NT2/D1 (cell line): ENCODE measurements at regions not wholly inside any gene's neighbourhood (a gene's known extent, or its start where the extent isn't known, plus 50 kb on each side); places are given as distances from the start of the nearest gene placed in this dataset.
"Not testable (repeated sequence)": the region's sequence is repeated elsewhere in the genome, so short reads cannot be mapped to it uniquely, and the experiment has no call there.

Experiments used
- DNase-seq: peaks from one replicate; pipeline ENCODE4 v3.0.0-alpha.2; 2011; ENCODE audit warnings: low read depth, low spot score
- H3K27me3 ChIP-seq: 2 replicates; pipeline ENCODE4 v1.6.0; 2011; ENCODE audit warnings: mild to moderate bottlenecking; ENCODE audit not compliant: insufficient read length, insufficient read depth
- H3K36me3 ChIP-seq: 2 replicates; pipeline ENCODE4 v1.6.1; 2011; ENCODE audit warnings: mild to moderate bottlenecking, low read length, mixed read lengths; ENCODE audit not compliant: insufficient read depth, insufficient read length
- H3K4me1 ChIP-seq: 2 replicates; pipeline ENCODE4 v1.5.1; 2011; ENCODE audit not compliant: insufficient read depth, insufficient read length
- H3K4me3 ChIP-seq: 2 replicates; pipeline ENCODE4 v1.5.1; 2011; ENCODE audit warnings: low read depth; ENCODE audit not compliant: insufficient read length
- H3K9ac ChIP-seq: 2 replicates; pipeline ENCODE4 v1.6.0; 2011; ENCODE audit warnings: low read depth; ENCODE audit not compliant: insufficient read length
- H3K9me3 ChIP-seq: 2 replicates; pipeline ENCODE4 v1.5.1; 2011; ENCODE audit warnings: mild to moderate bottlenecking, low read length; ENCODE audit not compliant: insufficient read depth
- SUZ12 ChIP-seq: IDR thresholded peaks from 2 replicates; pipeline ENCODE4 v1.6.1; 2011; ENCODE audit not compliant: insufficient read length, insufficient read depth; ENCODE audit errors: extremely low read depth
- YY1 ChIP-seq: IDR thresholded peaks from 2 replicates; pipeline ENCODE4 v1.6.1; 2011; ENCODE audit not compliant: insufficient read length, insufficient read depth
- ZNF274 ChIP-seq: IDR thresholded peaks from 2 replicates; pipeline ENCODE4 v1.6.1; 2011; ENCODE audit warnings: mild to moderate bottlenecking, low read depth, low read length

DNA sequence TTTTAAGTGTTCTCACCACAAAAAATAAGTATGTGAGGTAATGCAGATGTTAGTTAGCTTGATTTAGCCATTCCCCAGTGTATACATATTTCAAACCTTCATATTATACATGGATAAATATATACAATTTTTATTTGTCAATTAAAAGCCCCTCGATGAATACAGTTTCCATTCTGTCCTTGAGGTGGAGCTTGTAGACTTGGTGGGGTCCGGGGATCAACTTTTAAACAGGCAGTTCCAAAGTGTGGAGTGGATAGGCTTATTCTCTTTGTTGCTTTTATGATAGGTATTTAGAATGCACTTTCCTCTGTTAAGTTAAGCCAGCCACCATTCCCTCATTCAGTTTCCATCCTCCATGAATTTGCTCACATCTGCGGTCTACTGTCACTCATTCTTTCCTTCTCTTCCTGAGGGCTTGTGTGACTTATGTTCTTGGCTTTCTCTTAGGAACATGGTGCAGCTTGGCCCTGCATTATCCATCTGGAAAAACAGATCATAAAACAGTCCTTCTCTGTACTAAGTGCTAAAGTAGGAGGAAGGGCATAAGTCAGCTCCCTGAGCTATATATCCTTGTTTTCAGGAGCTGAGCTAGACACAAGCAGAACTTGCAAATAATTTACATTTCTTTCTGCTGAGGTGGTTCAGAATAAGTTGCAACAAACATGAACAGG, 149.1 kb downstream of the NFKBIZ start:
- Histone ChIP-seq H3K9me3 (no peaks in the 10 kb centered on the region), H3K4me1 (no peaks in the 10 kb centered on the region), H3K9ac (no peak overlapping the region), H3K4me3 (no peak overlapping the region), H3K36me3 (no peaks in the 10 kb centered on the region), H3K27me3 (no peaks in the 10 kb centered on the region)
- no peak for TF ChIP-seq ZNF274
- no peak for TF ChIP-seq SUZ12
- no peak for TF ChIP-seq YY1
- DNase-seq, result no peak

DNA sequence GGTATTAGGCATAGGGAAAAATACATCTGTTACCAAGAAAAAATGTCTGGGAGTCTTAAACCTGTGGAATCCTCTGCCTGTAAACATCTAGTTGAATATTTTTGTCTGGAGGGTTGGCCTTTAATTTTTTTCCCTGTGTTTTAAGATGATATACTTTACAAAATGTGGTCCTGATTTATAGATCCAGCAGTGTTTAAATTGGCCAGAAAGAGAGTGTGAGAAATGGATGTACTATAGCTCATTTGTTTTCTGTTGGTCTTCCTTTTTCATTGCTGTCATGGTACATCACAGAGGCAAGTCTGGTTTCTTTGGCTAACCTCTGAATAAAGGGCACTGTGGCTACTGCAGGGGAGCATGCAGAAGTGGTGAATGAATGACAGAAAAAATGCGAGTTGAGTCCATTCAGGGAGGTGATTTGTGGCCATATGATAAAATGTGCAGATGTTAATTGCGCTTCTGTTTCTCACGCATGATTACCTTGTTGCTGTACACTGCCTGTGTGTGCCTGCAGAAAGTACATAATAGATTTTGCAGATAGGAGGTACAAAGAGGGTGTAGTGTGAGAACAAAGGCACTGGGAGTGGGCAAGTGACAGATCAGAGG, 150.0 kb downstream of the NFKBIZ start:
- no peak overlapping the region for H3K4me3 ChIP-seq
- no peak for TF ChIP-seq ZNF274
- no peak for TF ChIP-seq SUZ12
- TF ChIP-seq YY1, result no peak
- H3K9me3 ChIP-seq, result no peaks in the 10 kb centered on the region
- H3K27me3 ChIP-seq, result no peaks in the 10 kb centered on the region
- no peaks in the 10 kb centered on the region for H3K4me1 ChIP-seq
- H3K9ac ChIP-seq, result no peak overlapping the region
- no peak for DNase-seq
- H3K36me3 ChIP-seq, result no peaks in the 10 kb centered on the region

DNA sequence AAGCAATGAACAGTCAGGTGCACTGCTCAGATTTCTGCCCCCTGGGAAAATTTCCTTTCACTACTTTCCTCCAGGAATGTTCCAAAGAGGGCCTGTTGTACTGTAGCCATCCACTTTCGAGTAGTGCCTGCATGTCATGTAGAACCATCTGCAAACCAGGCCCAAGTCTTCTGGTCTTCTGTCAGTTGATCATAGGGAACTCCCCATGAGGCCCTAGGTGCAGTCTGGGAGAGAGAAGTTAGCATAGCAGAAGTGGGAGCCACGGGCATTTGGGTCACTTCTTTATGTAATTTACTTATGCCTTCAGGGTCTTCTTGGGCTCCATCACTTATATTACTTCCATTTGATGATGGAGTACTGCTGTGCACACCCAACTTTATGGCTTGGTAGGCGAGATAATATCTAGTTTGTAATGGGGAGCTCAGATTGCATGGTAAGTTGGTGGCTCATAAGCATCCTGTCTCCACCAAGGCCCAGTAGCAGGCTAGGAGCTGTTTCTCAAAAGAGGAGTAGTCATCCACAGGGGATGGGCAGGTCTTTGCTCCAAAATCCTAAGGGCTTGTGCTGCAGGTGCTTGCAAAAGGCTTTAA, 151.4 kb downstream of the NFKBIZ start:
- no peaks in the 10 kb centered on the region for H3K36me3 ChIP-seq
- H3K9ac ChIP-seq, result no peak overlapping the region
- no peak overlapping the region for H3K4me3 ChIP-seq
- H3K9me3 ChIP-seq, result no peaks in the 10 kb centered on the region
- TF ChIP-seq SUZ12 (no peak), YY1 (no peak), ZNF274 (no peak)
- no peaks in the 10 kb centered on the region for H3K27me3 ChIP-seq
- no peak for DNase-seq
- no peaks in the 10 kb centered on the region for H3K4me1 ChIP-seq

DNA sequence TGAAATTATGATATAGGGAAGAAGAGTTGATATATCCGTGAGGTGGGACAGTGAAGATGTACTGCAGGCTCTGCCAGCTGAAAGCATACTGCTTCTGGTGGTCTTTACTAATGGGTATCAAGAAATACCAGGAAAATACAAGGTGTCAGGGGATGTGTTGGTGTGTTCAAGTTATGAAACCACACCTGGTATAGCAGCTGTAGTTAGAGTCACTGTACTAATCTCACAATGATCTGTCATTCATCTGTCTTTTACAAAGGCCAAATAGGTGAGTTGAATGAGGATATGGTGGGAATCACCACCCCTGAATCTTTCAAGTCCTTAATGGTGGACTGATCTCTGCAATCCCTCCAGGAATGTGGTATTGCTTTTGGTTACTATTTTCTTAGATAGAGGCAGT, 152.7 kb downstream of the NFKBIZ start:
- Histone ChIP-seq H3K4me1 (no peaks in the 10 kb centered on the region), H3K4me3 (no peak overlapping the region), H3K9ac (no peak overlapping the region), H3K9me3 (no peaks in the 10 kb centered on the region), H3K36me3 (no peaks in the 10 kb centered on the region), H3K27me3 (no peaks in the 10 kb centered on the region)
- DNase-seq, result no peak
- TF ChIP-seq YY1 (no peak), SUZ12 (no peak), ZNF274 (no peak)

DNA sequence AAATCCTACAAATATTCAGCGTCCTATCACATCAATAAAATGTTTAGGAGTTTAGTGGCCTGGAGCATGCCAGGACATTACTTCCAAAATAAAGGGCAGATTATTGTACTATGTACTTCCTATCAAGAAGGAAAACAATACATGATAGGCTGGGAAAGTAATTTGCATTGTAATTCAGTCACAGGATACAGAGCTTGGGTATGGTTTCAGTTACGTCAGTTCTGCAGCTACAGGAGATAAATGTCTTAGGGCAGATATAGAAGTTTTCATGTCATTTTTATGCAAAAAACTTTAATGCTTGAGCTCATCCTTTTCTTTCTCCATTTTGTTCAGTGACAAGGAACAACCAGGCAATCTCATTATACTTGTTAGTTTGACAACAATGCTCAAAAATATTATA, 155.2 kb downstream of the NFKBIZ start:
- no peaks in the 10 kb centered on the region; the same call in 1 of the 2 replicates for H3K9me3 ChIP-seq
- H3K27me3 ChIP-seq, result no peaks in the 10 kb centered on the region
- no peaks in the 10 kb centered on the region for H3K36me3 ChIP-seq
- TF ChIP-seq SUZ12 (no peak), YY1 (no peak), ZNF274 (no peak)
- DNase-seq, result no peak
- no peaks in the 10 kb centered on the region for H3K4me1 ChIP-seq
- H3K9ac ChIP-seq, result no peak overlapping the region
- H3K4me3 ChIP-seq, result no peak overlapping the region

DNA sequence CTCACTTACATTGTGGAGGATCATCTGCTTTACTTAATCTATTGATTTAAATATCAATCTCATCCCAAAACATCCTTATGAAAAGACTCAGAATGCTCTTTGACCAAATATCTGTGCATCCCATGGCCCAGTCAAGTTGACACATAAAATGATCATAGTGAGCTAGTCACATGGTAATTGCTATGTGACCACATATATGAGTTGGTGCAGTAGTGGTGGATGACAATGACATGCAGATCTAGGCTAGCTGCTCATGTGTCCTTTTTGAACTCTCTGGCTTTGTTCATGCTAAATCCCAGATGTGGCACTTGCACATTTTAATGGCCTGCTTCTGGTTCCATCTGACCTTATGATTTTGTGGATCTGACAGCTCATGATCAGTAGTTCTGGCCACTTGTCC, 156.2 kb downstream of the NFKBIZ start:
- no peak for DNase-seq
- TF ChIP-seq YY1 (no peak), ZNF274 (no peak), SUZ12 (no peak)

DNA sequence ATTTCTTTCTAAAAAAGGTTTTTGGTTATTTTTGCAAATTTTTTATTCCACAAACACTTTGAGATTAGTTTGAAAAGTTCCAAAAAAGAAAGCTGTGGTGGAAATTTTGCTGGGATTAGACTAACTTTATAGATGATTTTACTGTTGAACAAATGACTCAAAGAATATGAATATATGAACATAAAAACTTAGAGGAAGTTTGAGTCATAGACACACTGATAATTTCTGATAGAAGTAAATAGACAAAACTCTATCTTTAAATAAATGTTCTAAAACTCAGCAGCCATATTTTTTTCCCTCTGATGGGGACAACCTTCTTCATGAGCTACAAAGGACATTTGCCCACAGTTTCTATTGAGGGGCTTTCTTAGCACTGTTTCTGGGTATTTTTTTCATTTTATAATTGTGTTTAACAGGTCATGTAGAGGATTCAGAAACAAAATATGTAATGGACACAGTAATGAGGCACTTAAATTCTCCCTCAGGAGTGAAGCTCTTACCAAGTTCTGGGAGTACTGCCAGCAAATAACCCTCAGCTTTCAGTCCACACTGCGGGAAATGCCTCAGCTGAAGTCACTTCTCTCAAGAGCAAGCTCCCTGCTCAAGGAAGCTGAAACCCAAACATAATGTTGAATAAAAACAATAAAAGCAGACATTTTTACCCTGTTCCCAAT, 157.6 kb downstream of the NFKBIZ start:
- no peaks in the 10 kb centered on the region for H3K27me3 ChIP-seq
- no peak overlapping the region for H3K4me3 ChIP-seq
- H3K9ac ChIP-seq, result no peak overlapping the region

More for the DNA sequence above, 156.2 kb downstream of the NFKBIZ start:
- H3K4me1 ChIP-seq, result no peaks in the 10 kb centered on the region
- H3K4me3 ChIP-seq, result no peak overlapping the region
- no peak overlapping the region for H3K9ac ChIP-seq
- H3K9me3 ChIP-seq, result no peaks in the 10 kb centered on the region; the same call in 1 of the 2 replicates
- no peaks in the 10 kb centered on the region for H3K36me3 ChIP-seq
- no peaks in the 10 kb centered on the region for H3K27me3 ChIP-seq

DNA sequence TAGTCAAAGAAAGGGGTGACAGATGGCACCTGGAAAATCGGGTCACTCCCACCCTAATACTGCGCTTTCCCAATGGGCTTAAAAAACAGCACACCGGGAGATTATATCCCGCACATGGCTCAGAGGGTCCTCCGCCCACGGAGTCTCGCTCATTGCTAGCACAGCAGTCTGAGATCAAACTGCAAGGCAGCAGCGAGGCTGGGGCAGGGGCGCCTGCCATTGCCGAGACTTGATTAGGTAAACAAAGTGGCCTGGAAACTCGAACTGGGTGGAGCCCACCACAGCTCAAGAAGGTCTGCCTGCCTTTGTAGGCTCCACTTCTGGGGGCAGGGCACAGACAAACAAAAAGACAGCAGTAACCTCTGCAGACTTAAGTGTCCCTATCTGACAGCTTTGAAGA, 159.1 kb downstream of the NFKBIZ start:
- H3K4me3 ChIP-seq, H3K27me3 ChIP-seq, H3K4me1 ChIP-seq, H3K9me3 ChIP-seq, DNase-seq, H3K9ac ChIP-seq, H3K36me3 ChIP-seq: not testable (repeated sequence)

More for the DNA sequence above, 157.6 kb downstream of the NFKBIZ start:
- Histone ChIP-seq H3K36me3 (no peaks in the 10 kb centered on the region), H3K9me3 (no peaks in the 10 kb centered on the region; the same call in 1 of the 2 replicates), H3K4me1 (no peaks in the 10 kb centered on the region)
- DNase-seq, result no peak
- TF ChIP-seq SUZ12, result no peak
- no peak for TF ChIP-seq ZNF274
- TF ChIP-seq YY1, result no peak
